Endothelial cell of umbilical vein (primary cell): ENCODE measurements at regions not wholly inside any gene's neighbourhood (a gene's known extent, or its start where the extent isn't known, plus 50 kb on each side); places are given as distances from the start of the nearest gene placed in this dataset.

Experiments
- BruUV-seq: library from RNA; stranded (reverse); fragments of 400-500 nt; replicated peaks from 2 replicates; lab custom pipeline; 2021; lab: Mats Ljungman, UMichigan
- CTCF ChIA-PET: fragments of 300-600, 350-600 bp; sonication (Branson Sonifier 250); formaldehyde crosslinking; loops from one replicate; lab custom pipeline; 2021; ENCODE audit warnings: antibody characterized with exemption, inconsistent platforms; lab: Charles Lee
- POLR2A ChIA-PET: fragments of 300-600, 350-600 bp; sonication (Branson Sonifier 250); formaldehyde crosslinking; loops from one replicate; lab custom pipeline; 2021; ENCODE audit warnings: antibody characterized with exemption, inconsistent platforms; lab: Charles Lee
- DNase-seq: peaks from one replicate; pipeline ENCODE4 v3.0.0-alpha.2; 2011; ENCODE audit warnings: low read depth, low spot score
- FAIRE-seq: peaks from 2 replicates; lab custom pipeline; 2011; peaks lifted over from hg19 to GRCh38; lab: Jason Lieb, UNC
- H2AFZ ChIP-seq: 2 replicates; pipeline ENCODE4 v1.6.0; 2012; ENCODE audit warnings: low read depth, low read length, control low read depth, inconsistent platforms
- H3K27ac ChIP-seq: 2 replicates; pipeline ENCODE4 v1.5.1; 2011; ENCODE audit warnings: low read depth, mild to moderate bottlenecking, control low read depth, low read length, moderate library complexity; ENCODE audit not compliant: insufficient read depth
- H3K27me3 ChIP-seq, 2 experiments: 2 replicates each; pipeline versions ENCODE4 v1.6.0 to v1.6.1; 2011; ENCODE audit warnings: low read length in 2 of 2, mixed read lengths in 1 of 2; ENCODE audit not compliant: control insufficient read depth in 2 of 2, insufficient read depth in 2 of 2
- H3K36me3 ChIP-seq, 2 experiments: 2 replicates in 1 of 2; 3 replicates in 1 of 2; pipeline ENCODE4 v1.5.1; 2011; ENCODE audit warnings: low read length in 2 of 2, mild to moderate bottlenecking in 1 of 2, moderate library complexity in 1 of 2; ENCODE audit not compliant: control insufficient read depth in 2 of 2, insufficient read depth in 2 of 2; ENCODE audit errors: extremely low read depth in 1 of 2
- H3K4me1 ChIP-seq: 3 replicates; pipeline ENCODE4 v1.5.1; 2011; ENCODE audit warnings: mild to moderate bottlenecking, low read length; ENCODE audit not compliant: control insufficient read depth, insufficient read depth; ENCODE audit errors: extremely low read depth
- H3K4me2 ChIP-seq: 2 replicates; pipeline ENCODE4 v1.6.1; 2011; ENCODE audit warnings: low read length, control low read depth, mixed read lengths; ENCODE audit not compliant: insufficient read depth
- H3K4me3 ChIP-seq, 3 experiments: fragments of 200-600 bp in 1 of 3; sonication (generic), shearing (Covaris generic) in 1 of 3; replicated peaks in 1 of 3; 2 replicates each; pipeline ENCODE4 v1.5.1; 2011 to 2016; ENCODE audit warnings: control low read depth in 3 of 3, low read length in 3 of 3, mild to moderate bottlenecking in 2 of 3, inconsistent platforms in 1 of 3, low read depth in 1 of 3, moderate library complexity in 1 of 3; ENCODE audit not compliant: insufficient read depth in 1 of 3
- H3K79me2 ChIP-seq: 2 replicates; pipeline ENCODE4 v1.6.0; 2012; ENCODE audit warnings: low read length, inconsistent platforms; ENCODE audit not compliant: control insufficient read depth, insufficient read depth
- H3K9ac ChIP-seq: replicated peaks from 2 replicates; pipeline ENCODE3; 2011; ENCODE audit warnings: low read length, control low read depth; ENCODE audit not compliant: insufficient read depth; ENCODE audit errors: extremely low read depth
- H3K9me1 ChIP-seq: replicated peaks from 3 replicates; pipeline ENCODE4 v1.6.0; 2011; ENCODE audit warnings: mild to moderate bottlenecking, low read length; ENCODE audit not compliant: control insufficient read depth, insufficient read depth; ENCODE audit errors: extremely low read depth
- H3K9me3 ChIP-seq: replicated peaks from 2 replicates; pipeline ENCODE4 v1.5.1; 2012; ENCODE audit warnings: low read length, inconsistent platforms; ENCODE audit not compliant: control insufficient read depth, insufficient read depth
- H4K20me1 ChIP-seq: replicated peaks from 2 replicates; pipeline ENCODE3; 2011; ENCODE audit warnings: mild to moderate bottlenecking, low read length; ENCODE audit not compliant: control insufficient read depth, insufficient read depth; ENCODE audit errors: extremely low read depth
- CTCF ChIP-seq, 2 donors: IDR thresholded peaks; 1 replicate in 1 of 2; 2 replicates in 1 of 2; pipeline ENCODE4 v1.5.1; 2011; ENCODE audit warnings: low read length in 2 of 2, mild to moderate bottlenecking in 2 of 2, moderate library complexity in 2 of 2, control low read depth in 1 of 2, inconsistent platforms in 1 of 2, low read depth in 1 of 2; ENCODE audit not compliant: insufficient read depth in 1 of 2; ENCODE audit errors: extremely low read depth in 1 of 2
- EZH2 ChIP-seq: IDR thresholded peaks from 2 replicates; pipeline ENCODE4 v1.6.1; 2012; ENCODE audit warnings: borderline replicate concordance, low read depth, mild to moderate bottlenecking, moderate library complexity, low read length, inconsistent platforms; ENCODE audit not compliant: severe bottlenecking
- FOS ChIP-seq: IDR thresholded peaks from 2 replicates; pipeline ENCODE4 v1.6.1; 2011; ENCODE audit warnings: mild to moderate bottlenecking, low read length, moderate library complexity, borderline replicate concordance; ENCODE audit not compliant: insufficient read depth
- GATA2 ChIP-seq: IDR thresholded peaks from 2 replicates; pipeline ENCODE4 v1.7.0; 2011; ENCODE audit warnings: low read depth, mild to moderate bottlenecking, moderate library complexity, mixed read lengths, low read length; ENCODE audit not compliant: insufficient read length, insufficient read depth
- JUN ChIP-seq: IDR thresholded peaks from 2 replicates; pipeline ENCODE4 v1.6.1; 2011; ENCODE audit warnings: borderline replicate concordance, low read depth; ENCODE audit not compliant: insufficient read length, insufficient read depth
- MAX ChIP-seq: IDR thresholded peaks from 2 replicates; pipeline ENCODE4 v1.6.1; 2011; ENCODE audit not compliant: insufficient read depth, insufficient read length
- MYC ChIP-seq: IDR thresholded peaks from one replicate; pipeline ENCODE4 v1.6.1; 2011; ENCODE audit warnings: mild to moderate bottlenecking, low read depth, low read length
- POLR2A ChIP-seq: IDR thresholded peaks from 2 replicates; pipeline ENCODE4 v1.6.1; 2012; ENCODE audit warnings: low read depth, mild to moderate bottlenecking, control low read depth, low read length
- POLR2AphosphoS5 ChIP-seq: IDR thresholded peaks from 2 replicates; pipeline ENCODE4 v1.6.1; 2012; ENCODE audit warnings: low read depth, mild to moderate bottlenecking, control low read depth, low read length, moderate library complexity; ENCODE audit not compliant: insufficient read depth
- dilution Hi-C: fragments of 300-500 bp; cut with MboI; formaldehyde crosslinking; loops from one replicate; pipeline ENCODE4 v1.15.0; 2019; ENCODE audit warnings: low sequenced_read_pairs; ENCODE audit not compliant: extremely low pct_ligation_motif_present
- intact Hi-C: fragments of 100-400 bp; cut with micrococcal nuclease; formaldehyde crosslinking; loops from one replicate; pipeline ENCODE4 v1.10.0; 2022

- H3K36me3 ChIP-seq = no peaks in the 10 kb centered on the region
- DNase-seq (no peak), FAIRE-seq (no peak)
- H3K9ac ChIP-seq = no peak overlapping the region
- H4K20me1 ChIP-seq = no peaks in the 10 kb centered on the region
- no peak overlapping the region for H3K27ac ChIP-seq
- ChIA-PET POLR2A (no interaction called here), CTCF (interaction anchor here (0.7 kb wide), 1 partner anchor 14 kb away, joined by 3 read pairs; no protein-coding TSS in a partner anchor)
- no peak overlapping the region for H3K4me3 ChIP-seq
- dilution Hi-C loops = no loop called here
- no peaks in the 10 kb centered on the region for H3K9me3 ChIP-seq
- no peak for TF ChIP-seq JUN
- TF ChIP-seq EZH2 = no peak
- TF ChIP-seq FOS = no peak
- no peak for TF ChIP-seq CTCF (IDR thresholded peaks at IDR 0.05; ENCODE audit: extremely low read depth in 1 of 2, insufficient read depth in 1 of 2, low read depth in 1 of 2, low read length in 2 of 2)
- no peak for TF ChIP-seq GATA2
- no peak for TF ChIP-seq MYC
- no peak for TF ChIP-seq POLR2A
- TF ChIP-seq MAX = no peak
- TF ChIP-seq POLR2AphosphoS5 = no peak
- H3K79me2 ChIP-seq = no peaks in the 10 kb centered on the region
- intact Hi-C loops = no loop called here
- no peak overlapping the region for H2AFZ ChIP-seq
- H3K4me2 ChIP-seq = no peak overlapping the region
- H3K9me1 ChIP-seq = no peaks in the 10 kb centered on the region
- H3K4me1 ChIP-seq = peaks cover 11% of the 10 kb centered on the region
- BruUV-seq = no TSS peak
- no peaks in the 10 kb centered on the region for H3K27me3 ChIP-seq
These were observed 301.1 kb upstream of the PTGER4 start for GRCh38 chr5:40378396-40379177.
